Hepatocyte (in vitro differentiated cells): ENCODE measurements at regions not wholly inside any gene's neighbourhood (a gene's known extent, or its start where the extent isn't known, plus 50 kb on each side); places are given as distances from the start of the nearest gene placed in this dataset.
A peak's percentile ranks its signal among the peaks of the same experiment; 100 is the strongest.

ENCODE experiments used
- DNase-seq: peaks from one replicate; pipeline ENCODE4 v3.0.0-alpha.2; 2016; ENCODE audit warnings: low spot score
- H2AFZ ChIP-seq: fragments of 200-600 bp; sonication (generic); 2 replicates; pipeline ENCODE4 v1.6.0; 2016; ENCODE audit warnings: antibody characterized with exemption, mild to moderate bottlenecking
- H3K27ac ChIP-seq: fragments of 200-600 bp; sonication (generic); 2 replicates; pipeline ENCODE4 v1.5.1; 2016; ENCODE audit warnings: mild to moderate bottlenecking
- H3K27me3 ChIP-seq: fragments of 200-600 bp; sonication (generic); 2 replicates; pipeline ENCODE4 v1.6.1; 2016
- H3K36me3 ChIP-seq: fragments of 200-600 bp; sonication (generic); replicated peaks from 2 replicates; pipeline ENCODE4 v1.5.1; 2016; ENCODE audit warnings: low read depth; ENCODE audit not compliant: insufficient read depth
- H3K4me1 ChIP-seq: fragments of 200-600 bp; sonication (generic); 2 replicates; pipeline ENCODE4 v1.5.1; 2016; ENCODE audit warnings: mild to moderate bottlenecking, moderate library complexity; ENCODE audit not compliant: insufficient read depth
- H3K4me2 ChIP-seq: fragments of 200-600 bp; sonication (generic); 2 replicates; pipeline ENCODE4 v1.6.0; 2016
- H3K4me3 ChIP-seq: fragments of 200-600 bp; sonication (generic); 2 replicates; pipeline ENCODE4 v1.5.1; 2016; ENCODE audit warnings: mild to moderate bottlenecking
- H3K79me2 ChIP-seq: fragments of 200-600 bp; sonication (generic); 2 replicates; pipeline ENCODE4 v1.6.0; 2017; ENCODE audit warnings: mild to moderate bottlenecking
- H3K9me2 ChIP-seq: fragments of 200-600 bp; sonication (generic); replicated peaks from 2 replicates; pipeline ENCODE4 v1.6.0; 2017; ENCODE audit warnings: mild to moderate bottlenecking; ENCODE audit not compliant: insufficient read depth
- H3K9me3 ChIP-seq: fragments of 200-600 bp; sonication (generic); 2 replicates; pipeline ENCODE4 v1.5.1; 2016; ENCODE audit warnings: low read depth, mild to moderate bottlenecking
- H4K20me1 ChIP-seq: fragments of 200-600 bp; sonication (generic); 2 replicates; pipeline ENCODE4 v1.6.0; 2016; ENCODE audit warnings: mild to moderate bottlenecking; ENCODE audit not compliant: insufficient read depth, poor library complexity, severe bottlenecking
- CTCF ChIP-seq: fragments of 200-600 bp; sonication (generic); IDR thresholded peaks from 2 replicates; pipeline ENCODE4 v1.5.1; 2016; ENCODE audit warnings: antibody characterized with exemption, mild to moderate bottlenecking; ENCODE audit not compliant: poor library complexity
- EZH2 ChIP-seq: fragments of 200-600 bp; sonication (generic); IDR thresholded peaks from 2 replicates; pipeline ENCODE4 v1.6.1; 2016; ENCODE audit warnings: antibody characterized with exemption, mild to moderate bottlenecking, borderline replicate concordance
- EZH2phosphoT487 ChIP-seq: fragments of 200-600 bp; sonication (generic); IDR thresholded peaks from one replicate; pipeline ENCODE4 v1.6.1; 2018; ENCODE audit warnings: antibody characterized with exemption, mild to moderate bottlenecking, low read depth, moderate library complexity; ENCODE audit not compliant: unreplicated experiment, severe bottlenecking
- WGBS: methylation state at CpG from one replicate; pipeline ENCODE4 v1.1.6; 2016; ENCODE audit warnings: low lambda C conversion rate; ENCODE audit errors: missing lambda C conversion rate; 5-methylcytosine and 5-hydroxymethylcytosine counted together

- no peak overlapping the region for H3K4me2 ChIP-seq
- DNase-seq, result no peak
- peaks cover 19% of the 10 kb centered on the region for H3K4me1 ChIP-seq
- H3K27me3 ChIP-seq, result no peaks in the 10 kb centered on the region
- peaks cover 67% of the 10 kb centered on the region for H4K20me1 ChIP-seq
- no peaks in the 10 kb centered on the region for H3K9me2 ChIP-seq
- no peaks in the 10 kb centered on the region for H3K9me3 ChIP-seq
- H3K36me3 ChIP-seq, result no peaks in the 10 kb centered on the region
- 90% methylated on average over 7 of the region's 7 CpGs for WGBS
- no peak overlapping the region for H2AFZ ChIP-seq
- no peak overlapping the region for H3K27ac ChIP-seq
- peaks cover 92% of the 10 kb centered on the region for H3K79me2 ChIP-seq
- no peak overlapping the region for H3K4me3 ChIP-seq
- TF ChIP-seq EZH2phosphoT487 (no peak), CTCF (no peak), EZH2 (no peak)
Measured at GRCh38 chr12:124491310-124491709, 76.1 kb downstream of the NCOR2 start.

GRCh38 chr12:124490584-124491305, 76.7 kb downstream of the NCOR2 start:
- Histone ChIP-seq H3K27me3 (no peaks in the 10 kb centered on the region), H3K9me3 (no peaks in the 10 kb centered on the region), H2AFZ (no peak overlapping the region), H3K27ac (no peak overlapping the region), H4K20me1 (peaks cover 61% of the 10 kb centered on the region), H3K4me3 (no peak overlapping the region), H3K36me3 (no peaks in the 10 kb centered on the region), H3K4me1 (peaks cover 19% of the 10 kb centered on the region), H3K79me2 (peaks cover 89% of the 10 kb centered on the region), H3K9me2 (no peaks in the 10 kb centered on the region), H3K4me2 (no peak overlapping the region)
- TF ChIP-seq CTCF, result no peak
- DNase-seq, result peak; percentile 72
- 71% methylated on average over 17 of the region's 17 CpGs for WGBS

GRCh38 chr12:124489915-124490583, 77.4 kb downstream of the NCOR2 start:
- no peaks in the 10 kb centered on the region for H3K9me2 ChIP-seq
- H3K79me2 ChIP-seq, result peaks cover 84% of the 10 kb centered on the region
- H3K27ac ChIP-seq, result no peak overlapping the region
- H3K4me2 ChIP-seq, result no peak overlapping the region
- no peaks in the 10 kb centered on the region for H3K27me3 ChIP-seq
- H3K9me3 ChIP-seq, result no peaks in the 10 kb centered on the region
- WGBS, result 96% methylated on average over 9 of the region's 9 CpGs
- H3K4me3 ChIP-seq, result no peak overlapping the region
- TF ChIP-seq EZH2 (no peak), EZH2phosphoT487 (no peak), CTCF (no peak)
- no peak overlapping the region for H2AFZ ChIP-seq
- no peak for DNase-seq
- peaks cover 57% of the 10 kb centered on the region for H4K20me1 ChIP-seq
- H3K36me3 ChIP-seq, result no peaks in the 10 kb centered on the region
- peaks cover 19% of the 10 kb centered on the region for H3K4me1 ChIP-seq
